GM19099 (cell line): ENCODE measurements at regions not wholly inside any gene's neighbourhood (a gene's known extent, or its start where the extent isn't known, plus 50 kb on each side); places are given as distances from the start of the nearest gene placed in this dataset.

Experiments
- POLR2A ChIP-seq: IDR thresholded peaks from 3 replicates; pipeline ENCODE4 v1.6.1; 2011; ENCODE audit warnings: low read depth; ENCODE audit not compliant: insufficient read length; ENCODE audit errors: extremely low read depth

DNA sequence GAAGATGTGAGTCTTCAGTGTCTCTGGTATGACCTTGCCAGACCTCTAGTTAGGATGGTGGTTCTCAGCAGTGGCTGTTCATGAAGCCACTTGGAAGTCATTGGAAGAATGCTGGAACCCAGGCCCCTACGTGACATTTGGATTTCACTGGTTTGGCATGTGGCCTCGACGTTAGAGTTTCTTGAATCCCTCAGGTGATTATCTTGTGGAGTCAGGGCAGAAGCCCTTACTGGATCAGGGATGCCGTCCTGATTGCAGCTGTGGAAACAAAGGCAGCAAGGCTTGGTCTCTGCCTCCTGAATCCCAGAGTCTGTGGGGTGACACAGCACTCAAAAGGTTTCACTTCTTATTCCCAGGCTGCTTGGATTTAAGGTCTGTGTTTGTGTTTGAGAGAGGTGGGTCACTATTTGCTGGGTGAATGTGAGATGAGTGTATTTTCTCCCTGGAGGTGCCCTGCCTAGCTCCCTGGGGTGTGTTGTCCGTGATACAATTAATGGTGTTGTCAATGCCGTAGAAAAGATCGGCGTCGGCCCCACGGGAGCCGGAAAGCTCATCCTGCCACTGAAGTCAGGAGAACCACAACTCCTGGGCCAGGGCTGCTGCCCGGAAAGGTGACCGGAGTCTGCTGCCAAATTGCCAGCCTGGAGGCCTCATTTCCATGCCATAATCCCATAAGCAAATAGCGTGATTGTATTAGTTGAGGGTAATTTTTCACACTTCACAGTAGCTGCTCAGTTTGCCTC is 939.0 kb downstream of the BRD1 start:
- TF ChIP-seq POLR2A: no peak

DNA sequence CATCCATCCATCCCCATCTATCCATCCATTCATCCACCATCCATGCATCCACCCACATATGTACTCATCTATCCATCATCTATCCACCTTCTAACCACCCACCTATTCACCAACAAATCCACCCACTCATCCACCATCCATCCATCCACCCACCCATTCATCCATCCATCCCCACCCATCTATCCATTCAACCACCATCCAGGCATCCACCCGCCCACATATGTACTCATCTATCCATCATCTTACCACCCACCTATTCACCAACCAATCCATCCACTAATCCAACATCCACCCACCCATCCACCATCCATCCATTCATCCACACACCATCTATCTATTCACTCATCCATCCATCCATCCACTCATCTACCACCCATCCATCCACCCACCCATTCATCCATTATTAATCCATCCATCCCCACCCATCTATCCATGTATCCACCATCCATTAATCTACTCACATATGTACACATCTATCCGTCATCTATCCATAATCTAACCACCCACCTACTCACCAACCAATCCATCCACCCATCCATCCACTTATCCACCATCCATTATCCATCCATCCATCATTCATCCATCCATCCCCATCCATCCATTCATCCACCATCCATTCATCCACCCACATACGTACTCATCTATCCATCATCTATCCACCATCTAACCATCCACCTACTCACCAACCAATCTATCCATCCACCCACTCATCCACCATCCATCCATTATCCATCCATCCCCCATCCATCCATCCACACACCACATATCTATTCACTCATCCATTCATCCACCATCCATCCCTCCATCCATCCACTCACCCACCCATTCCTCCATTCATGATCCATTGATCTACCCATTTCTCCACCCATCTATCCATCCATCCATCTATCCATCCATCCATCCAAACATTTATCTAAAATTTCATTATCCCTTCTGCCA is 940.0 kb downstream of the BRD1 start:
- TF ChIP-seq POLR2A: no peak

DNA sequence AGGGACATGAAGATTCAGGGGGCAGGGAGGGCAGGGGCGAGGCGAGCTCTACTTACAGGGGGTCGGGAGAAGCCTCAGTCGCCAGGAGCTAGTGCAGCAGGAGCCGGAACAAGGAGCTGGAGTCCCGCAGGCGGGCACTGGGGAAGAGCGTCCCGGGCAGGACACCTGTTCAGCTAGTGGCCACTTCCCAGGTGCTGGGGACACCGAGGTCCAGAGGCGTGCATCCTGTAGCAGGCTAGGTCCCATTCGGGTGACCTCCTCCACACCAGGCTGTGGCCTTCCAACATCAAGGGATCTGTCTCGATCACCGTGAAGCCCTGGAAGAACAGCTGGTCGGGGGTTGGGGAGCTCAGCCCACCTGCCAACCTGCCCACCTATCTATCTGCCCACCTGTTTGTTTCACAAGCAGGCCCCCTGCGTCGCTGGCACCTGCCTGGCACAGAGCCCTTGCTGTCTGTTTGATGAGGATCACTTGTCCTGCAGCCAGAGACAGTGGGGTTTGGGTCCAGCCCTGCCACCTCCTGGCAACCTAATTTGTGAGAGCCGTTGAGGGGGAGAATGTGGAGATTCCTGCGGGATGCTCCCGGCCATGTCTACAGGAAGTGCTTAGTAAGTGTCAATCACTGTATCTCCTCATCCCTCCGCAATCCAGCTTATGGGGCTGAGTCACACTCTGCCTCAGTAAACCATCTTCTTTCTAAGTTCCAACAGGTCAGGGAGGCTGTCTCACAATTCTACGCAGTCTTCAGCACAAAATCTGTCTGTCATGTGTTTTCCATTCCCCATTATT is 940.9 kb downstream of the BRD1 start:
- no peak for TF ChIP-seq POLR2A

DNA sequence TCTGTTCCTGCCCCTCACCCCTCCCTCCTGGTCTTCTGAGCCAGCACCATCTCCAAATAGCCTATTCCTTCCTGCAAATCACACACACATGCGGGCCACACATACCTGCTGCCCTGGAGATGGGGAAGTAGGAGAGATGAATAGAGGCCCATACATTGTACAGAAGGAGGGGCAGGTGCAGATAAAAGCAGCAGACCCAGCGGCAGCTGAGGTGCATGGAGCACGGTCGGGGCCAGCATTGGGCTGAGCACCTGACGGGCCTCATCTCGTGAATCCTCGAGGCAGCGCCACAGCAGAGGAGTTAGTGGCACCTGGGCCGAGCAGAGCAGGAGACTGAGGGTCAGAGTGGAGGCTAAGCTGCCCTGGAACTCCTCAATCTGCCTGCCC is 941.8 kb downstream of the BRD1 start:
- TF ChIP-seq POLR2A: no peak

DNA sequence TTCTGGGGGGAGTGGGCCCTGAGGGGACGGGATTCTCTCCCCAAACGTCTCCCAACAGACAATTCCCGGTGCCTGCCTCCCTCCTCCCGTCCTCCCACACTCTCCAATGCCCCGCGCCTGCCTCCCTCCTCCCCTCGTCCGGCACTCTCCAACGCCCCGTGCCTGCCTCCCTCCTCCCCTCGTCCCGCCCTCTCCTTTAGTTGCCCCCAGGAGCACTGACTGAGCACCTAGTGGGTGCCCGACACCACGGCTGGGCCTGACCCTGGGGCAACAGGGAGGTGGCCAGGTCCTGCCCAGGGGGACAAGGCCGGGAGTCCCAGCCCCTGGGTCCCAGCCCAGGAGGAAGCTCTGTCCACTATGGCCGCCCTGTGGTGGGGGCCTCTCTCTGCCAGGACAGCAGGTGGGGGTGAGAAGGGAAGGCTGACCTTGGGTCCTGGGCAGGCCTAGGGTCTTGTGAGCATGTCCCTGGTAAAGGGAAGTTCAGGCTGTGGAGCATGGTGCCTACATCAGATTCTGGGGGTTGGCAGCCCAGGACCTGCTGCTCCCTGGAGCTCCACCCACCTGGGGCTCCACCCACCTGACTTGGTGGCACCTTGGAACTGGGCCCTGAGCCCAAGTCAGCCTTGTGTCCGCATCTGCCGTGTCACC is 942.3 kb downstream of the BRD1 start:
- no peak for TF ChIP-seq POLR2A

DNA sequence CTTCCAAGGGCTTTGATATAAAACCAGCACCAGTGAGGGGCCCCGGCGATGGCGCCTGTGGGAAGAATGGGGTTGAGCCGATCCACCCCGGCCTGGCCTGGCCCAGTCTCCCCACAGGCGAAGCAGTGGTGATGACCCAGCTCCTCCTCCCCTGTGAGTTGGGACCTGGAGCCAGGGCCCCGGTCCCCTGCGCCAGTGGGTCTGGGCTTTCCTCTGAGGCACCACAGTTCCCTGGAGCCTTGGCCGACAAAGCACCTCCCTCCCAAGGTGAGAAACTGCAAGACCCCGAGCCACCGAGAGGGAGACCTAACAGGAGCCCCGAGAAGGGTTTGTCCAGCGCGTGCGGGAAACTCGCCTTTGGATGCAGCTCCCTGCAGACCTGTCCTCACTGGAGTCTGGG is 942.9 kb downstream of the BRD1 start:
- TF ChIP-seq POLR2A: no peak

DNA sequence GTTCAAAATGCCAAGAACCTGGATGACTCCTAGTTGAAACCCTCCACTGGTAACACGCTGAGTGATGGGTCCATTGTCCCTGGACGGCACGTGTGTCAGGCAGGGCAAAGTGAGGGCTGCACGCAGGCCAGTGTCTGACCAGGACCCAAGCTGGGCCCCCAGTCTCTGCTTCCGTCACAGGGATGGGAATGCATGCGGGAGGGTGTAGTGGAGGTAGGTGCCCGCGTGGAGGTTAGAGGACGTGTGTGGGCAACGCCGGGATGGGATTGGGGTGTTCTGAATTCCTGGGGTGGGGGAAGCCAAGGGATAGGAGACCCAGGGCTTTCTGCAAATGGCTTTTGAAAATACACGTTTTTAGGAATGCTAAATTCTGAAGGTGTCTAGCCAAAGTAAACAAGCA is 943.3 kb downstream of the BRD1 start:
- no peak for TF ChIP-seq POLR2A

DNA sequence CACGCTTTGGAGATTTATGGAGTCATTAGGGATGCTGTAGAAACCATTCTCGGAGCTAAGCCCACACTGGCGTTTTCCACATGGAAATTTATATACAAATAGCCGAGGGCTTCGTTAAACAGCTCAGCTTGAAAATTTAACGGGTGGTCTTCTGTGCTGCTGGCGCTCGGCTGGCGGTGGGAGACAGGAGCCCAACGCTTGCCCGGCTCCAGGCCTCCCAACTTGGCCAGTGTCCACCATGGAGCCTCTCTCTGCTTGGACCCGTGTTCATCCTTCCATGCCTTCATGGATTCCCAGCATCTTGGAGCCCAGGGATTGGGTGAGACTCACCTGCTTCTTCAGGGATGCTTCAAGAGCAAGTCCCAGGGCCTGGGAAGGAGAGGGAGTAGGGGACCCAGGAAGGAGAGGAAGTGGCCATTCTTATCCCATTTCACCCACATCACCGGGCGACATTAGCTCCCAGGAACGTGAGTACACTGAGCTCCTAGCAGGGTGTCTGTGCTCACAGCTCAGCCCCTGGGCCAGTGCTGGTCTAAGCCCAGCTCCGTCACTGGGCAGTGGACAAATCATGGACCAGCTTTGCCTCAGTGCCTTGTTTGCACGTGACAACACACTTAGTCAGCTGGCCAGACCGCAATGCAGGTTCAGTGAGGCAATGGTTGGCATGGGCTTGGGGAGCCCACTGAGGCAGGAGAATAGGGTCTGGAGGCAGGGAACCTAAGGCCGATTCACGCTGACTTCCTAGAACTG is 944.3 kb downstream of the BRD1 start:
- no peak for TF ChIP-seq POLR2A

DNA sequence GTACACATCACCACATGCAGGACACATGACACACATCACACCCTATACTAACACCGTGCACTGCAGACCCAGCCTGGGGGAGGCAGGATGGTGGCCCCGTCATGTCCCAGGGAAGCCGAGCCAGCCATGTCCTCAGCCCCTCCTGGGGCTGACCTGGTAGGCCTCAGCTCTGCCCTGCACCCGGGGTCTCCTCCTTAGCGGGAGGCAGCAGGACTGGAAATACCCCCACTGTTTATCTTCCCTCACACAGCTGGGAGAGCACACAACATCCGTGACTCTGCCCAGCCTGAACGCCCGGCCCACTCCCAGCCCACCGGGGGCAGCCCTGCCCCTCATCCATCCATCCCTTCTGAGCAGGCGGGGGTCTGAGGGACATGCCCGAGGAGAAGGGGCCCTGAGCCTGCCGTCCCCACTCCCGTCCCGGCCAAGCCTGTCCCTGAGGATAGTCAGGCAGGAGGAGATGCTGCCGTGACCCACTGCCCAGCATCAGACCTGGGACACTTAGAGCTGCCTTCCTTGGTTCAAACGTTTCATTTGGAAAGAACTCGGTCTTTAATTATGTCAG is 945.0 kb downstream of the BRD1 start:
- TF ChIP-seq POLR2A: no peak

DNA sequence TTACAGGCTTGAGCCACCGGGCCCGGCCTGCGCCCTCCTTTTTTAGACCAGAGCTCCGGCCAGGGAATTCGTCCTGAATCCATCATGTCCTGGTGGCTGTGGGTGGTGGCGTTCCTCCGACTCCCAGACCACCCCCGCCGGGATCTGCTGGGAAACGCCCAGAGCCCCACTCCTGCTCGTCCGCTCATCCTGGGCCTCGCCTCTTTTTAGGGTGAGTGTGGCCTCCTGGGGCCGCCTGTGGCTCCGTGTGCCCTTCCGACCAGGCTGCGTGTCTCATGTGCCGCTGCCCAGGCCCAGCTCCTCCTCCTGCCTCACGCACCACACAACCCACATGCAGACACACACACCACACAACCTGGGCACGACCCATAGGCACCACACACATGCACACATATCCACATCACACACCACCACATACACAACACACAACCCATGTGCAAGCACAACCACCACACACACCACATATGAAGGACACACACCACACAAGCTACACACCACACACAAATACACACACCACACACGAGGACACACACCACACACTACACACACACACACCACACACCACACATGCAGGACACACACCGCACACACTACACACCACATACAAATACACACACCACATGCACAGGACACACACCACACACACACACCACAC is 946.2 kb downstream of the BRD1 start:
- no peak for TF ChIP-seq POLR2A

DNA sequence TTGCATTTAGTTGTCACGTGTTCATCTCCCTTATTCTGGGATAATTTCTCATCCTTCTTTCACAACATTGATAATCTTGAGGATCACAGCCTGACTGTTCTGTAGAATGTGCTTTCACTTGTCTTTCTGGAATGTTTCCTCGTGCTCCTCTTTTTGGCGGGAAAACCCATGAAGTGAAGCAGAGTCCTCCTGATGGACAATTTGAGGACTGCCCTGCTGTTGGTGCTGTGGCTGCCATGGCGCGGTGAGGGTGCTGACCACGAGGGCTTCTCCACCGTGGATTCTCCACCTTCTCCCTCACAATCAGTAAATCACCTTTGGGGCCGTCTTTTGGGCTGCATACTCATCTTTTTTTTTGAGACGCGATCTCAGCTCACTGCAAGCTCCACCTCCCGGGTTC is 946.9 kb downstream of the BRD1 start:
- TF ChIP-seq POLR2A: no peak

DNA sequence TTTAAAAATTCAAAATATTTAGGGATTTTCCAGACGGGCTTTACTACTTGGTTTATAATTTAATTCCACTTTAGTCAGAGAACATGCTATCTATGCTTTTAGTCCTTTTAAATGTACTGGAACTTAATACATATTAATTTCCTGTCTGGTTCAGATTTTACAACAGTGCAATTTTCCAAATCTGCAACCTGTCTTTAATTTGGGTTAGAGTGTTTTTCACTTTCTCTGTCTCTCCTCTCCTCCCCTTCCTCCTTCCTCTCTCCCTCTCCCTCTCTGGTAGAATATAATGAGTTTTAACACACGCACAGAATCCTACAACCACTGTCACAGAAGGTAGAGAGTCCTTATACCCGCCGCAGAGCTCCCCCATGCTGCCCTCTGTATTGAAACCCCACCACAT is 950.7 kb downstream of the BRD1 start:
- TF ChIP-seq POLR2A: no peak

DNA sequence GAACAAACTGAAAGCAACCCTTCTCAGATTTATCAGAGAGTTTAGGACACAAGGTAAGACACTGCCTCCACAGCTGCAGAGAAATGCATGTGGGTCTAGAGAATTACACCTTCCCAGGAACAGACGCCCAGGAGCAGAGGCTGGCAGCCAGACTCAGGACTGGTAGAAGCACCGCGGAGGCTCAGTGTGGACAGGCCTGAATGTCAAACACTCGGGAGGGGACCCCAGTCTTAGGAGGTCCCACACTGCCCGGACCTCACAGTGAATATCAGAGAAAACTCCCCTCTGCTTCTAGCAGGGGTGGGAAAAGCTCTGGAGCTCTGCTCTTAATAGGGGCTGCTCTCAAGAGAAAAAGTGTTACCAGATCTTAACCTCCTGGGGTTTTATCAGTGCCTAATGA is 952.7 kb downstream of the BRD1 start:
- TF ChIP-seq POLR2A: no peak

DNA sequence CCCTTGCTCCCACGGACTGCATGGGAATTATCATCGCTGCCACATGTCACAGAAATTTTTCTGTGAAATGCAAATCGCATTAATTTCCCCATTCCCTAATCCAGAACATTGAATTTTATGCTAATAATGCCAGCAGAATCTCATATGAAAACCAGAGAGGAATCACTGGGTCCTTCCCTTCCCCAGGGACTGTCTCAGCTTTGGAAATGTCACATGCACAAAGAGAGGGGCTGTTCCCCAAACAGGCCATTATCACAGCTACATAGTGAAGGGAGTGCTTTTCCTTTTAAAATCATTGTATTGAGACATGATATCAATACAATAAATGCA is 954.5 kb downstream of the BRD1 start:
- no peak for TF ChIP-seq POLR2A
